HepG2 (cell line): ENCODE measurements at regions not wholly inside any gene's neighbourhood (a gene's known extent, or its start where the extent isn't known, plus 50 kb on each side); places are given as distances from the start of the nearest gene placed in this dataset.

Source experiments
- YEATS2 ChIP-seq: sonication (generic); formaldehyde crosslinking; IDR thresholded peaks from 2 replicates; pipeline ENCODE4 v1.4.0; 2020; ENCODE audit warnings: missing genetic modification reagents, borderline replicate concordance
- ZNF274 ChIP-seq: sonication (generic); formaldehyde crosslinking; IDR thresholded peaks from 2 replicates; pipeline ENCODE4 v1.5.1; 2020; ENCODE audit warnings: mild to moderate bottlenecking, missing genetic modification reagents

GRCh38 chr3:105174017-105174615 is 192.6 kb upstream of the ALCAM start:
- TF ChIP-seq ZNF274, result no peak
- no peak for TF ChIP-seq YEATS2 (CRISPR knock-in tag)
